SK-N-SH (cell line): ENCODE measurements at regions not wholly inside any gene's neighbourhood (a gene's known extent, or its start where the extent isn't known, plus 50 kb on each side); places are given as distances from the start of the nearest gene placed in this dataset.

ENCODE experiments used
- CTCF ChIP-seq: fragments of 200-600 bp; sonication (generic); IDR thresholded peaks from 2 replicates; pipeline ENCODE4 v1.6.1; 2017; ENCODE audit warnings: antibody characterized with exemption, mild to moderate bottlenecking, moderate library complexity
- EP300 ChIP-seq, 2 experiments: IDR thresholded peaks; 2 replicates each; pipeline versions ENCODE4 v1.4.0 to v1.6.1; 2012; ENCODE audit warnings: borderline replicate concordance in 1 of 2, low read depth in 1 of 2, low read length in 1 of 2
- GABPA ChIP-seq: IDR thresholded peaks from 2 replicates; pipeline ENCODE4 v1.4.0; 2012; ENCODE audit warnings: low read depth, mild to moderate bottlenecking
- JUND ChIP-seq: IDR thresholded peaks from 2 replicates; pipeline ENCODE4 v1.4.0; 2012
- NFIC ChIP-seq: IDR thresholded peaks from 2 replicates; pipeline ENCODE4 v1.4.0; 2012; ENCODE audit warnings: borderline replicate concordance
- NRF1 ChIP-seq: IDR thresholded peaks from 2 replicates; pipeline ENCODE4 v1.6.1; 2012; ENCODE audit warnings: low read depth, mild to moderate bottlenecking, low read length
- RCOR1 ChIP-seq: fragments of 150-350 bp; IDR thresholded peaks from 2 replicates; pipeline ENCODE4 v1.6.1; 2017; ENCODE audit warnings: antibody characterized with exemption, low read length
- TF ChIP-seq, protein P1 (sequence below): fragments of 150-350 bp; IDR thresholded peaks from 2 replicates; pipeline ENCODE4 v1.6.1; 2016; ENCODE audit warnings: mild to moderate bottlenecking, low read depth, low read length

DNA sequence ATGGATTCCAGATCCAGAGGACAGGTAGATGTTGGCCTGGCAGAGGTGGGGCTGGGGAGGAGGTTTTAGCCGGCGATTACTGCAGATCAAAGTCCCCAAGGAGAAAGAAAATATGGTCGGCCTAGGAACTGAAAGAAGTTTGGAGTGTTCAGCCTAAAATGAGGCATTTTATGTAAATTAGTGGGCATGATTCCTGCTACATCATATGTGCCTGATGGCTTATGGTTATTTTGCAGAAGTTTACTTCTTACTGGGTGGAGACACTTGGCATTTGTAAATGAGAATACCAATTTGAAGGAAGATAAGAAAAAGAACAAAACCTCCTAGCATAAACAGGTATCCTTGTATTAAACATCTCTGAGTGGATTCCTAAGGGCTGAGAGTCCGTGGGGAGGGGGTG lies 149.3 kb downstream of the FOXL1 start:
- no peak for TF ChIP-seq GABPA
- TF ChIP-seq CTCF = no peak
- no peak for TF ChIP-seq JUND
- no peak for TF ChIP-seq NRF1
- TF ChIP-seq, protein P1, sequence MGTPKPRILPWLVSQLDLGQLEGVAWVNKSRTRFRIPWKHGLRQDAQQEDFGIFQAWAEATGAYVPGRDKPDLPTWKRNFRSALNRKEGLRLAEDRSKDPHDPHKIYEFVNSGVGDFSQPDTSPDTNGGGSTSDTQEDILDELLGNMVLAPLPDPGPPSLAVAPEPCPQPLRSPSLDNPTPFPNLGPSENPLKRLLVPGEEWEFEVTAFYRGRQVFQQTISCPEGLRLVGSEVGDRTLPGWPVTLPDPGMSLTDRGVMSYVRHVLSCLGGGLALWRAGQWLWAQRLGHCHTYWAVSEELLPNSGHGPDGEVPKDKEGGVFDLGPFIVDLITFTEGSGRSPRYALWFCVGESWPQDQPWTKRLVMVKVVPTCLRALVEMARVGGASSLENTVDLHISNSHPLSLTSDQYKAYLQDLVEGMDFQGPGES = no peak
- TF ChIP-seq NFIC = no peak
- no peak for TF ChIP-seq EP300 (IDR thresholded peaks at IDR 0.05; ENCODE audit: borderline replicate concordance in 1 of 2, low read depth in 1 of 2, low read length in 1 of 2)
- no peak for TF ChIP-seq RCOR1
